Large intestine (tissue), 3 donors: ENCODE measurements at regions not wholly inside any gene's neighbourhood (a gene's known extent, or its start where the extent isn't known, plus 50 kb on each side); places are given as distances from the start of the nearest gene placed in this dataset.

Source experiments
- DNase-seq, 2 donors: peaks; one replicate each; pipeline versions ENCODE4 v3.0.0 to v3.0.0-alpha.2; 2013
- H3K27ac ChIP-seq: one replicate; pipeline ENCODE4 v1.5.1; 2013; ENCODE audit warnings: low read length
- H3K27me3 ChIP-seq: 2 replicates; pipeline ENCODE4 v1.6.1; 2013; ENCODE audit warnings: low read length; ENCODE audit not compliant: control insufficient read depth, insufficient read depth
- H3K36me3 ChIP-seq: 2 replicates; pipeline ENCODE4 v1.6.1; 2013; ENCODE audit warnings: low read length; ENCODE audit not compliant: control insufficient read depth, insufficient read depth
- H3K4me1 ChIP-seq: one replicate; pipeline ENCODE4 v1.6.1; 2013; ENCODE audit warnings: low read length; ENCODE audit not compliant: control insufficient read depth, insufficient read depth
- H3K4me3 ChIP-seq: one replicate; pipeline ENCODE4 v1.5.1; 2013; ENCODE audit warnings: low read length
- H3K9me3 ChIP-seq: one replicate; pipeline ENCODE4 v1.6.1; 2013; ENCODE audit warnings: mild to moderate bottlenecking, low read depth, low read length, moderate library complexity; ENCODE audit not compliant: control insufficient read depth
- WGBS: methylation state at CpG from one replicate; pipeline ENCODE4 v1.1.5; 2013; ENCODE audit warnings: low lambda C conversion rate; ENCODE audit not compliant: insufficient coverage; 5-methylcytosine and 5-hydroxymethylcytosine counted together

- no peaks in the 10 kb centered on the region for H3K27me3 ChIP-seq
- no peak overlapping the region for H3K4me3 ChIP-seq
- WGBS: 60% methylated on average over 1 of the region's 4 CpGs
These were observed 73.2 kb upstream of the KLF4 start for GRCh38 chr9:107562798-107563197.

DNA sequence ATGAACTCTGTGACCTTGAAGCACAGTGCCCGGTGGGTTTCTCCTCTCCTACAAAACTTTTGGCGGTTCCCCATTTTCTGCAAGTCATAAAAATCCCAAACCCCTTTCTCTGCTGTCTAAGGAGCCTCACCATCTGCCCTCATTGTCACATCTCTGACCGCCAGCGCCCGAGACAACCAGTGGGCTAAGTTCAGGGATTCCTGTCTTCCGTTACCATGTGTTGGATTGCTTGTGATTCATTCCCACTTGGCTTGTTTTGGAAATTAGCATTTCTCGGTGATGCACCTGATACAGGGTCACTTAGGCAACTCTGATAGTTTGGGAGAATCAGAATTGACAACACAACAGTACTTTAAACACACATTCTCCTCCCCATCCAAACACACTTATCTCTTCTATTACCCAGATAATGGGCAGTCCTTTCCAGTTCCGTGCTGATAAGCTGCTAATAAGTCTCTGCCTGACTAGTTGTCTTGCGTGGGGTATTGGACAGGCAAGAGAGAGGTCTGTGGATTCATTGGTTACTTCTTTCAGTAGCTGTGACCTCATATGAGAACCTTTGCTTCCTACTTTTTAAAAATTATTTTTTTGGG, 70.0 kb upstream of the KLF4 start:
- Histone ChIP-seq H3K36me3 (no peaks in the 10 kb centered on the region), H3K27ac (no peak overlapping the region), H3K9me3 (no peaks in the 10 kb centered on the region), H3K4me1 (no peaks in the 10 kb centered on the region), H3K27me3 (no peaks in the 10 kb centered on the region), H3K4me3 (no peak overlapping the region)
- peak in 1 of 2 donors; percentile 39 for DNase-seq
- WGBS: no CpG with 5 or more reads among the region's 9 CpGs

More at GRCh38 chr9:107562798-107563197, 73.2 kb upstream of the KLF4 start:
- Histone ChIP-seq H3K27ac (no peak overlapping the region), H3K9me3 (no peaks in the 10 kb centered on the region), H3K36me3 (no peaks in the 10 kb centered on the region), H3K4me1 (no peaks in the 10 kb centered on the region)
- no peak for DNase-seq

GRCh38 chr9:107557236-107557990, 67.8 kb upstream of the KLF4 start:
- Histone ChIP-seq H3K27ac (no peak overlapping the region), H3K9me3 (no peaks in the 10 kb centered on the region), H3K36me3 (no peaks in the 10 kb centered on the region), H3K4me1 (no peaks in the 10 kb centered on the region), H3K27me3 (no peaks in the 10 kb centered on the region), H3K4me3 (no peak overlapping the region)
- 70% methylated on average over 2 of the region's 5 CpGs for WGBS
- no peak for DNase-seq

- H3K36me3 ChIP-seq: no peaks in the 10 kb centered on the region
- WGBS: 59% methylated on average over 2 of the region's 8 CpGs
- H3K9me3 ChIP-seq: no peaks in the 10 kb centered on the region
- no peaks in the 10 kb centered on the region for H3K4me1 ChIP-seq
- no peaks in the 10 kb centered on the region for H3K27me3 ChIP-seq
- no peak for DNase-seq
- no peak overlapping the region for H3K4me3 ChIP-seq
- no peak overlapping the region for H3K27ac ChIP-seq
These were observed 65.1 kb upstream of the KLF4 start for GRCh38 chr9:107554636-107555035.

DNA sequence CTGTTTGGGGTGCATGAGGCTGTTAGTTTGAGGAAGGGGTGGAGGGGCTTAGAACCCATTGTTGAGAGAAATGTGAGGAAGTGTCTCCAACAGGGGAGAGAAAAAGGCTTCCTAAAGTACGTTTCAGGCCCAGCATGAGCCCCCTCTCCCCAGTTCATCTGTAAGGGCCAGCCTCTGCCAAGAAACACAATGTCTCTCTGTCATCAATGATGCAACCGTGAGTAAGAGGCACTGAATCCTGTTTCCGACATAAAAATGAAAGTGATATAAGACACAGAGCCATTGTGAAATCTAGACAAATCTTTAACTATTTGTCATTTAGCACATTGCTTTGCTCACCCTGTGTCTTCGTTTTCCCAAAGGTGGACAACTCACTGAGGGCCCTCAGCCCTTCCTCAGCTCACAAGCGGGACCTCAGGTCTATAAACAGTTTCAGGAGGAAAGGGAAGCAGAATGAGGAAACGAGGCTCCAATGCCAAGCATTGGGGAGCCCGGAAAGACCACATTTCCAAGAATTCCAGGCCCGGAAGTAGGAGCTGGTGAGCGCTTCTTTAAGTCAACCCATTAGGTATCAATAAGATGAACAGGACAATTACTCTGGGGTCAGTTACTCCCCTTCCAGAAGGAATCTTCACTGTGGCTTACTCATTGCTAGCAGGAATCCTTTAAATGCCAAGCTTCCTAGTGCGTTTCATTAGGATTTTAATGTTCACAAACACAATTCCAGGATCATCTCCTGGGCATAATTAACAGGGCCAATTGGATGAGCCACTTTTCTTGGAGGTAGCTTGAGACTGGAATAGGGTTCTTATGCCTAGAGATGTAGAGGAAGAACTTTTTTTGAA, 59.0 kb upstream of the KLF4 start:
- H3K4me3 ChIP-seq: no peak overlapping the region
- H3K9me3 ChIP-seq: no peaks in the 10 kb centered on the region
- no peaks in the 10 kb centered on the region for H3K4me1 ChIP-seq
- no CpG with 5 or more reads among the region's 10 CpGs for WGBS
- no peaks in the 10 kb centered on the region for H3K27me3 ChIP-seq
- peak in 1 of 2 donors; percentile 25 for DNase-seq
- H3K36me3 ChIP-seq: no peaks in the 10 kb centered on the region
- H3K27ac ChIP-seq: no peak overlapping the region

DNA sequence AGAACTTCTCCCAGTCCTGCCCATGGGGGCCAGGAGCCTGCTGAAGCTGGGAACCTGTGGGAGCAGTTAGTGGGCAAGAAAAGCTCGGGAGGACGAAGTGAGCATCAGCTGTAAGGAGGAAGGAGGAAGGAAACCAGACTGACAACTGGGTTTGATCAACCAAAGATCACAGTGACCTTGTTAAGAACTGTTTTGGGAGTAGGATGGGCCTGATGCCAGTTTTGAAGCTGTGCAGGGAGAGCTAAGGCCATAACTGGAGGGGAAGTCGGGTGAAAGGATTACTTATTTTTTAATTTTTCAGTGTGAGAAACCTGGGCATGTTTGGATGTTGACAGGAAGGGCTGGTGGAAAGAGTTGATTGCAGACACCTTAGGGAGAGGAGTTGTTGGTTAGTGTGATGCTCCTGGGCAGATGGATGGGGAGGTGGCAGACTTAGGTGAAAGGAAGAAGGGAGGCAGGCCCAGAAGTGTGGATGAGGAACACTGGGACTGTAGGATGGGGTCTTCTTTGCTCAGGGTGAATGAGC, 58.3 kb upstream of the KLF4 start:
- Histone ChIP-seq H3K4me1 (no peaks in the 10 kb centered on the region), H3K27ac (no peak overlapping the region), H3K36me3 (no peaks in the 10 kb centered on the region), H3K27me3 (no peaks in the 10 kb centered on the region), H3K4me3 (no peak overlapping the region), H3K9me3 (no peaks in the 10 kb centered on the region)
- no peak for DNase-seq
- no CpG with 5 or more reads among the region's 3 CpGs for WGBS

DNA sequence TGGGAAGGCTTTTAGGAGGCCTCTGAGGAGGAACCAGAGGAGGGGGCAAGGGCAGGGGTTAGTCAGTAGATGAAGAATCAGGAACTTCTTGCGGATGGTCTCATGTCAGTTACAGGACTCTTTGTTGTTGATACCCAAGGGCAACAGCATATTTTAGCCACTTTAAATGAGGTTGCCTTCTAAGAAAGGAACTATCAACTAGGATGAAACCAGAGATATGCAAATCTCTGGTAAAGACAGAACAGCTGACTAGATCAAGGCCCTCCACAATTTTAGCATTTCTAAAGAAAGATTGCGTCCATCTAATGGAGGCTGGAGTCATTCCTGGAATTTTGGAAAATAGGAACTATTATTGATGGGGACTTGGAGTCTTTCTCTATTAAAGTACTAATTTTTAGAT, 57.7 kb upstream of the KLF4 start:
- no peaks in the 10 kb centered on the region for H3K4me1 ChIP-seq
- no peak overlapping the region for H3K4me3 ChIP-seq
- no peaks in the 10 kb centered on the region for H3K9me3 ChIP-seq
- no peak overlapping the region for H3K27ac ChIP-seq
- no peaks in the 10 kb centered on the region for H3K36me3 ChIP-seq
- DNase-seq: no peak
- whole genome bisulfite sequencing: no CpG with 5 or more reads among the region's 2 CpGs
- H3K27me3 ChIP-seq: no peaks in the 10 kb centered on the region

DNA sequence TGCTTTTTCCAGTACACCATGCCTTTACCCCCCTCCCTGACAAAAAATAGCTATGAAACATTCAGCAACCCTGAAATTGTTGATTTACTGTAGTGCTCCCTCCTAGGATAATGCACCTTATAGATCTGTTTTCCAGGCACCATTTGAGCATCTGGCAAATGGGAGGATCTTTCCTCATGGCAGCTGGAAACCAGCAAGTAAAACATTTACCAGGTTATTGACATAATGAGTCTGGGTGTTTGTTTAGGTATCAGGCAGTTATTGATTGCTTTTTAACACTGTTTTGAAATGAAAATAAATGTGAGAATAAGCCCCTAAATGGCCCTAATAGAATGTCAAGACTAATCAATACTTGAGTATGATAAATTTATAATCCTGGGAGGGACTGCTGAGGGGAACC, 57.3 kb upstream of the KLF4 start:
- Histone ChIP-seq H3K27ac (no peak overlapping the region), H3K4me3 (no peak overlapping the region), H3K36me3 (no peaks in the 10 kb centered on the region), H3K9me3 (no peaks in the 10 kb centered on the region), H3K27me3 (no peaks in the 10 kb centered on the region), H3K4me1 (no peaks in the 10 kb centered on the region)
- DNase-seq: peak in 1 of 2 donors; percentile 28

GRCh38 chr9:107545036-107545435, 55.5 kb upstream of the KLF4 start:
- H3K4me3 ChIP-seq: no peak overlapping the region
- no peaks in the 10 kb centered on the region for H3K9me3 ChIP-seq
- H3K36me3 ChIP-seq: no peaks in the 10 kb centered on the region
- no peaks in the 10 kb centered on the region for H3K4me1 ChIP-seq
- H3K27ac ChIP-seq: no peak overlapping the region
- no CpG with 5 or more reads among the region's 3 CpGs for WGBS
- no peaks in the 10 kb centered on the region for H3K27me3 ChIP-seq
- DNase-seq: no peak

DNA sequence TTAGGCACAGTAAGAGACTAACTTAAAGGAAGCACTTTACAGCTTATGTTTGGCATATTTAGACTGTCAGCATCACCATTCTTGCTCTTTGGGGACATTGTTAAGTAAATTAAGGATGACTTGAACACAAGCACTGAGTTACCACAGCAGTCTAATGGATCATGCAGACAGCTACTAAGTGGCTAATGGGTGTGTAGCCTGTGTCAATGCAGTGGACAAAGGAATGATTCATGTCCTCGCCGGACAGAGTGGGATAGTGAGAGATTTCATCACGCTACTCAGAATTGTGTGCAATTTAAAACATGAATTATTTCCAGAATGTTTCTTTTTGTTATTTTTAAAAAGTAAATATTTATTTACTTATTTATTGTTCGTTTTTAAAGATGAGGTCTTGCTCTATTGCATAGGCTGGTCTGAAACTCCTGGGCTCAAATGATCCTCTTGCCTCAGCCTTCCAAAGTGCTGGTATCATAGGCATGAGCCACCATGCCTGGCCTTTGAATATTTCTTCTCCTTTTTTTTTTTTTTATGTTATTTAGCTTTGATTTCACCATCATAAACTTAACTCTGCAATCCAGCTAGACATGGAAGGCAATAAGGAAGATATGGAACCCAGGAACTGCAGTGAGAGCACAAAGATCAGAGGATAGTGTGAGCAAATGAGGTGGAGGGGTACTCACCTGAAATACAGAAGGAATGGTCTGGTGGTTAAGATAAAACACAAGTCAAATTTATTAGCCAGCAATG, 53.0 kb upstream of the KLF4 start:
- WGBS: 94% methylated on average over 2 of the region's 4 CpGs
- no peaks in the 10 kb centered on the region for H3K27me3 ChIP-seq
- no peaks in the 10 kb centered on the region for H3K36me3 ChIP-seq
- no peaks in the 10 kb centered on the region for H3K4me1 ChIP-seq
- no peak overlapping the region for H3K27ac ChIP-seq
- no peak overlapping the region for H3K4me3 ChIP-seq
- DNase-seq: no peak
- H3K9me3 ChIP-seq: no peaks in the 10 kb centered on the region
